ENCODE measurements at regions not wholly inside any gene's neighbourhood (a gene's known extent, or its start where the extent isn't known, plus 50 kb on each side); places are given as distances from the start of the nearest gene placed in this dataset.

DNA sequence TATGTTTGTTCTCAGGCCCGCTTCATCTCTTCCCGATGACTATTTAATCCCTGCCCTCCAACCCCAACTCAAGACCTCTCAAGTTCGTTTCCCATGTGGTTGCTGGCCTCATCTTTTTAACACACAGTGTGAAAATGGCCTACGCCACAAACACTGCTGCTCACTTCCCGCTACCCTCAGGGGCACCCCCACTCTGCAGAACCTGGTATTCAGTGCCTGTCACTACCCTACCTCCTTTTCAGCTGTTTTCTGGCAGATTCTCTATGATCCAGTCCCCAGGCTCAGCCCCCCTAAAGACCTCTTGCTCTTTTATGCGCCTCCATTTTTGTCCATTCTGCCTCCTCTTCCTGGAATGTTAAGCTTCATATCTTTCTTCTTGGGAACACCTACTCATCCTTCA is 152.6 kb upstream of the C1orf174 start:
- Histone ChIP-seq H3K27ac (ENCODE audit: low read depth) (no peak overlapping the region), H3K36me3 (ENCODE audit: insufficient read depth) (no peaks in the 10 kb centered on the region), H3K4me3 (ENCODE audit: low read depth, low read length) (no peak overlapping the region), H3K4me1 (ENCODE audit: insufficient read depth) (no peaks in the 10 kb centered on the region)
- 76% methylated on average over 6 of the region's 6 CpGs for WGBS
- DNase-seq (ENCODE audit: extremely low spot score) = no peak

DNA sequence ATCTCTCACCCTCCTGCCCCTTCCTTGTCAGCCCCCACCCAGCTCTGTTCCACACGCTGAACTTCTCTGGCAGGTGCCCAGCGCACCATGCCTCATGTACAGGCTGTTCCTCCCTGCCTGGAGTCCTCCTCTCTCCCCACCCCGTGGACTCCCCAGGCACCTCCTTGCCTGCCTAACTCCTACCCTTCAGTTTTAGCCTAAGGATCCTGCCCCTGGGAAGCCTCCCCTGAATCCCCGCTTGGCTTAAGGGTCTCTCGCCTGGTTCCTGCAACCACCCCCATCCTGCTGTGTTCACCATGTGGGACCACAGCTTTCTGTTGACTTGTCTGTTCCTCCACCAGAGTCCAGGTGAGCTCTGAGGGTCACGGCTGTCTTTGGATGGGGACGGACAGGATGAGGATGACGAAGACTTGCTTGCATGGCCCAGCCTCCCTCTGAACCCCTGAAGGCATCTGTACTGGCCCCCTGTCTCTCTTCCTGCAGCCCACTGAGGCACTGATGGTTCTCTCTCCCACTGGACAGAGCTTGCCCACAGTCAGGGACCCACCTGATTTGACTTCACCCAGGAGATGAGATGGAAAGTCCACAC is 153.2 kb upstream of the C1orf174 start:
- no peak overlapping the region for H3K4me3 ChIP-seq (ENCODE audit: low read depth, low read length)
- no peaks in the 10 kb centered on the region for H3K4me1 ChIP-seq (ENCODE audit: insufficient read depth)
- 88% methylated on average over 8 of the region's 8 CpGs for WGBS
- H3K36me3 ChIP-seq (ENCODE audit: insufficient read depth) = no peaks in the 10 kb centered on the region
- DNase-seq (ENCODE audit: extremely low spot score) = no peak
- H3K27ac ChIP-seq (ENCODE audit: low read depth) = no peak overlapping the region

DNA sequence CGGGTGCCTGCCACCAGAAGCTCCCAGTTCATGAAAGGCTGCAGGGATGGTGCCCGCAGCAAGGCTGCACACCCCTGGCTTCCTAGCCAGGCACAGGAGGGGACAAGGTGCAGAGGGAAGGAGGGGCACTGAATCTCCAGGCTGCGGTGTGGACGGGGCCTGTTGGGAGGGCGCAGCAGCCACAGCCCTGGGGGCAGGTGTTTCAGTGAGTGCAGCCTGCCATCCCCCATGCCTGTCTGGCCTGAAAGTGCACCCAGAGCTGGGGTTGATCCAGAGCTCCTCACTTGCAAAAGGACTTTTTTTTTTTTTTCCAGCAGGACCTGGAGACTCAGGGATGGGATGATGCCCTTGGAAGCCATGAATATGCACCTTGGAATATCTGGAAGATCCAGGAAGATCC is 153.7 kb upstream of the C1orf174 start:
- WGBS = 85% methylated on average over 5 of the region's 5 CpGs
- Histone ChIP-seq H3K27ac (ENCODE audit: low read depth) (no peak overlapping the region), H3K36me3 (ENCODE audit: insufficient read depth) (no peaks in the 10 kb centered on the region), H3K4me1 (ENCODE audit: insufficient read depth) (no peaks in the 10 kb centered on the region), H3K4me3 (ENCODE audit: low read depth, low read length) (no peak overlapping the region)
- DNase-seq (ENCODE audit: extremely low spot score) = no peak

DNA sequence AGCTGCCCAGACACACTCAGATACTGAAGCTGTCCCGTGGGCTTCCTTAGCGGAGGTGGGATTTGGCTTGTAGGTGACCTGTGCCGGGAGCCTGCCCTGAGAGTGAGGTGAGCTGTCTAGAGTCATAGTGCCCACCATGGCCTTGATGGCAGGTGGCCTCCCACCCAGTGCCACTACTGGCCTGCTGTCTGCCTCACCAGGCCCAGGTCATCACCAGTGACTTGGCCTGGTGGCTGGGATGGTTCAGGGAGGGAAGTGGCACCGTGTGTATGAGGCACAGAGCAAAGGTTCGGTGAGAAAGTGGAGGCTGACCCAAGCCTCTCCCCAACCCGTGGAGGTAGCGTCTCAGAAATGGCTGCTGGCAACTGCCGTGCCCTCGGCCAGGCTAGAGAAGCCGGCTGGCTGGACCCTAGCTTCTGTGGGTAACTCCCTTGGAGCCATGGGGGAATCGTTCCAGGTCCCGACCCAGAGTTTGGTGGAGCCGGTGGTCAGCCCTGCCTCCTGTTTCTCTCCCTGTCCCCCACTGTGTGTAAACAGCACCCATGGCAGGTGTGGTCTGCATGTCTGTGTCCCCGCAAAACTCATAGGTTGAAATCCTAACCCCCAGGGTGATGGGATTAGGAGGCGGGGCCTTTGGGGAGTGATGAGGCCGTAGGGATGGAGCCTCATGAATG is 155.4 kb upstream of the C1orf174 start:
- DNase-seq (ENCODE audit: extremely low spot score) = no peak
- Histone ChIP-seq H3K4me3 (ENCODE audit: low read depth, low read length) (no peak overlapping the region), H3K36me3 (ENCODE audit: insufficient read depth) (no peaks in the 10 kb centered on the region), H3K27ac (ENCODE audit: low read depth) (no peak overlapping the region), H3K4me1 (ENCODE audit: insufficient read depth) (no peaks in the 10 kb centered on the region)
- 81% methylated on average over 16 of the region's 16 CpGs for WGBS

DNA sequence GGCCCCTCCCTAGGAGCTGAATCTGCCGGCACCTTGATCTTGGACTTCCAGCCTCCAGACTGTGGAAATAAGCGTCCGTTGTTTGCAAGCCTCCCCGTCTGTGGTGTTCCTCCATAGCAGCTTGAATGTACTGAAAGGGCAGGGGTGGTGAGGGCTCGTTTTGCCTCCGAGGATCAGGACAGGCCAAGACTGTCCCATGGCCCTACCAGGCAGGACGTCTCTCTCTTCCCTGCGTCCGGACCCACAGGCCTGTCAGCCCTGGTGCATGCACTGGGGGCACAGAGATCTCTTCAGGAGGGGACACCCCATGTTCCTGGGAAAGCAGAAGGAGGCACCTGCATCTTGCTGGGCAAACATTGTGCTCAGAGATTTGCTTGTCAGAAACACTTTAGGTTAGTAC is 156.3 kb upstream of the C1orf174 start:
- DNase-seq (ENCODE audit: extremely low spot score) = no peak
- WGBS = 87% methylated on average over 9 of the region's 9 CpGs
- H3K27ac ChIP-seq (ENCODE audit: low read depth) = no peak overlapping the region
- H3K36me3 ChIP-seq (ENCODE audit: insufficient read depth) = no peaks in the 10 kb centered on the region
- H3K4me1 ChIP-seq (ENCODE audit: insufficient read depth) = no peaks in the 10 kb centered on the region
- no peak overlapping the region for H3K4me3 ChIP-seq (ENCODE audit: low read depth, low read length)

DNA sequence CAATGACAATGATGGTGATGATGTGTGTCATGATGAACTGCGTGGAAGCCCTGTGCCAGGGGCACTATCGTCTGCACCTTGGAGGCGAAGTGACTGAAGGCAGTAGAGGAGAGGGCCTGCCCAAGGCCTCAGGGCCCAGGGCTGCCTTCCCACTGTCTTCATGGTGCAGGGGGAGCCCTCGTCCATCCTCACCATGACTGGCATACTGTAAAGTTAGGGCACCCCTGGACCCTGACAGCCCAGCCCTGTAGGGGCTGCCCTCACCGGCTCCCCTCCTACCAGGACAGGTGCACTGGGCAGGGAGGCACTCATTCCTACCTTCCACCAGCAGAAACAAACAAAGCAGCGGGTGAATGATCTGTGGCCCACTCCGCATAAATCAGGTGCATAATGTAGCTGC is 156.9 kb upstream of the C1orf174 start:
- no peaks in the 10 kb centered on the region for H3K4me1 ChIP-seq (ENCODE audit: insufficient read depth)
- H3K27ac ChIP-seq (ENCODE audit: low read depth) = no peak overlapping the region
- H3K4me3 ChIP-seq (ENCODE audit: low read depth, low read length) = no peak overlapping the region
- 85% methylated on average over 7 of the region's 7 CpGs for WGBS
- no peaks in the 10 kb centered on the region for H3K36me3 ChIP-seq (ENCODE audit: insufficient read depth)
- no peak for DNase-seq (ENCODE audit: extremely low spot score)

DNA sequence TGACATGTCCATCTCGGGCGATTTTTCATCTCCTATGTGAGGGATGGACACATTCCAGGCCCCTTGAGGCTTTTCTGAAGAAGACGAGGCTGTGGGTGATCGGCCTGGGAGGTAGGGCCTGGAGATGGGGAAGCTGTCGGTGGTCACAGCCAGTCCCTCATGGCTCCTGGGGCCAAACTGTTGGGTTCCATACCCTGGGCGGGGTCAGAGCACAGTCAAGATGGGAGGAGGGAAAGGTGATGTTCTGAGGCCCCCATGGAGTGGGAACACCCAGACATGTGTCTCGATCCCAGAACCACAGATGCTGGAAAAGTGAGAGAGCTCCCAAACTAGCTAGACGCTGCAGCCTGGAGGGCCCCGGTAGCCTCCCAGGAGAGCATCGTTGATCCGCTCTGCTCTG is 157.5 kb upstream of the C1orf174 start:
- no peak overlapping the region for H3K4me3 ChIP-seq (ENCODE audit: low read depth, low read length)
- no peaks in the 10 kb centered on the region for H3K36me3 ChIP-seq (ENCODE audit: insufficient read depth)
- H3K4me1 ChIP-seq (ENCODE audit: insufficient read depth) = no peaks in the 10 kb centered on the region
- H3K27ac ChIP-seq (ENCODE audit: low read depth) = no peak overlapping the region
- DNase-seq (ENCODE audit: extremely low spot score) = no peak
- WGBS = 87% methylated on average over 11 of the region's 11 CpGs

DNA sequence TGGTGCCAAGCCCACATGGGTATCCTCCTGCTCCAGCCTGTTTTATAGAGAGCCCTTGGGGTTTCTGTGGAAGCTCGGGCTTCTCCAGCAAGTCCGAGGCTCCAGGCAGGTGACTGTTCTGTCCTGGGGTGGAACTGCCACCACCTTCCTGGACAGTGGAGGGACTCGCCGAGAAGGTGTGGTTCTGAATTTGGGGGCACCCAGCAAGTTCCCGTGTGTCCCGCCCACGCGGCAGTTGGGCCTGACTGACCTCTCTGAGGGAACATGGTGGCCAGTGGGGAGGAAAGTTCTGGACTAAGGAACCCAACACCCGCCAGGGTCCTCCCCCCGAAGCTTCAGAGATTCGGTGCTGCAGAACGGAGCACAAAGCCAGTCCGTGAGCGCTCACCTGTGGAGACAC is 158.1 kb upstream of the C1orf174 start:
- H3K4me3 ChIP-seq (ENCODE audit: low read depth, low read length) = no peak overlapping the region
- H3K36me3 ChIP-seq (ENCODE audit: insufficient read depth) = no peaks in the 10 kb centered on the region
- no peak for DNase-seq (ENCODE audit: extremely low spot score)
- 93% methylated on average over 14 of the region's 14 CpGs for WGBS
- no peak overlapping the region for H3K27ac ChIP-seq (ENCODE audit: low read depth)
- H3K4me1 ChIP-seq (ENCODE audit: insufficient read depth) = no peaks in the 10 kb centered on the region

DNA sequence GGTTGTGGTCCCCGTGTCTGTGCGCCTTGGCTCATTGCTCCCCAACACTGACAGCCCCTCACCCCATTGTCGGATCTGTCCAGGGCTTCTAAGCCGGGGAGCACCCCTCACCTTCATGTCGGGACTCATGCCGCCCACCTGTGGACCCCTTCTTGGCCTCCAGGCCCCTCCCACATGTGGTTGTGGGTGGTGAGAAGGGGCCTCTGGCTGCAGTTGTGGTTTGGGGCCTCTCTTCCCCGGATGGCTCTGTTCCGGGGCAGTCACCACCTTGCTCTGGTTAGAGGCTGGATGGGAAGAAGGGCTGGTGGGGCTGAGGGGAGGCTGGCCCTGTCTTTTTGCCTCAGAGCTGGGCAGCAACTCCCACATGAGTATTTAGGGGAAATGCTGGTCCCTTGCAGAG is 158.6 kb upstream of the C1orf174 start:
- no peak for DNase-seq (ENCODE audit: extremely low spot score)
- H3K27ac ChIP-seq (ENCODE audit: low read depth) = no peak overlapping the region
- H3K4me1 ChIP-seq (ENCODE audit: insufficient read depth) = no peaks in the 10 kb centered on the region
- no peak overlapping the region for H3K4me3 ChIP-seq (ENCODE audit: low read depth, low read length)
- 86% methylated on average over 8 of the region's 8 CpGs for WGBS
- no peaks in the 10 kb centered on the region for H3K36me3 ChIP-seq (ENCODE audit: insufficient read depth)

DNA sequence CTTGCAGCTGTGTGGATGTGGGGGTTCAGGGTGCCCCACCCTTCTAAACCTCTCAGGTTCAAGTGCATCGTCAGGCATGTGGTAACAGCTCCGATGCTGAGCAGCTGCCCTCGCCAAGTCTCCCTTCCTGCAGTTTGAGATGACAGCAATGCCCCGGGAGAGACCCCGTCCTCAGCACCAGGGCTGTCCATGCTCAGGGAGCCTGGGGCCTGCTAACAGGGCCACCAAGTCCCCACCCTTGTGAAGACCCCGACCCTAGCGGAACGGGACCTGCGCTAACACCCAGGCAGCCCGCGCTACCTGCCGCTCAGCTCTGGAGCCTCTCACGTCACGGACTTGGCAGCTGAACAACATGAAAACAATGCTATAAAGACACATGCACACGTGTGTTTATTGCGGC is 159.2 kb upstream of the C1orf174 start:
- H3K27ac ChIP-seq (ENCODE audit: low read depth) = no peak overlapping the region
- 80% methylated on average over 16 of the region's 16 CpGs for WGBS
- H3K36me3 ChIP-seq (ENCODE audit: insufficient read depth) = no peaks in the 10 kb centered on the region
- no peak overlapping the region for H3K4me3 ChIP-seq (ENCODE audit: low read depth, low read length)
- DNase-seq (ENCODE audit: extremely low spot score) = no peak
- no peaks in the 10 kb centered on the region for H3K4me1 ChIP-seq (ENCODE audit: insufficient read depth)

DNA sequence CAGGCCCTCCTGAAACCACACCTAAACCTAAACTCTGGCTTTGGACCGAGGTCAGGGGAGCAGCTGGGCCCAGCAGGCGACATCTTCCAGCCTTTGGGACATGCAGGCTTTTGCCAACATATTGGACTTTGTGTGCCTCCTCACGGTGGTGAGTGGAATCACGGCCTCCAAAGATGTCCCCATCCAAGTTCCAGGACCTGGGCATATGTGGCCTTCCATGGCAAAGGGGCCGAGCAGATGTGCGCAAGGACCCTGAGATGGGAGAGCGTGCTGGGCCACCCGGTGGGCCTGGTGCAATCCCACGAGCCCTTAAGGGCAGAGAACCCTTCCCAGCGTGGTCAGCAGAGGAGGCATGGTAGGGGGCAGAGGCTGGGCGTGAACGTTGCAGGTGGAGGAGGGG is 160.8 kb upstream of the C1orf174 start:
- no peak for DNase-seq (ENCODE audit: extremely low spot score)
- H3K27ac ChIP-seq (ENCODE audit: low read depth) = no peak overlapping the region
- 63% methylated on average over 12 of the region's 12 CpGs for WGBS
- H3K36me3 ChIP-seq (ENCODE audit: insufficient read depth) = no peaks in the 10 kb centered on the region
- no peaks in the 10 kb centered on the region for H3K4me1 ChIP-seq (ENCODE audit: insufficient read depth)
- no peak overlapping the region for H3K4me3 ChIP-seq (ENCODE audit: low read depth, low read length)

DNA sequence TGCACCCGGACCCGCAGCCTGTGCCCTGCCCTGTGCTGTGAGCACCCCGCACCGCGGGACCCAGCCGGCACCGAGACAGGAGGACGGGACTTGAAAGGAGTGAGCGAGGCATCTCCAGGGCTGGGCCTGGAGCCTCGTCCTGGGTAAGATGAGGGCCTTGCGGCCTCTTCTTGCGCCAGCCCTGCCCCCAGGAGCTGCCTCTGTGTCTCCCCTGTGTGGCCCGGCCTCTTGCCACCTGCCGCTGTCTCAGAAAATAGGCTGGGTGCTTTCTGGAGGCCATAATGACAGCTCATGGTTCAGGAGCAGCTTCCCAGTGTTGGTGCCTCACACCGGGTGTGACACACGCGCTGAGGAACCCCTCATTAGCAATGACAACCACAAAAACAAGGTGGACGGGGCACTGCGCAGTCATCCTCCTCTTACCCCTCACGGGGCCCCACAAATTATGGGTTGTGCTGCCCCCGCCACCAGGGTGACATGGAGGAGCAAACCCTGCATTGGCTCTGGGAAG is 161.5 kb upstream of the C1orf174 start:
- H3K36me3 ChIP-seq (ENCODE audit: insufficient read depth) = no peaks in the 10 kb centered on the region
- 82% methylated on average over 21 of the region's 21 CpGs for WGBS

DNA sequence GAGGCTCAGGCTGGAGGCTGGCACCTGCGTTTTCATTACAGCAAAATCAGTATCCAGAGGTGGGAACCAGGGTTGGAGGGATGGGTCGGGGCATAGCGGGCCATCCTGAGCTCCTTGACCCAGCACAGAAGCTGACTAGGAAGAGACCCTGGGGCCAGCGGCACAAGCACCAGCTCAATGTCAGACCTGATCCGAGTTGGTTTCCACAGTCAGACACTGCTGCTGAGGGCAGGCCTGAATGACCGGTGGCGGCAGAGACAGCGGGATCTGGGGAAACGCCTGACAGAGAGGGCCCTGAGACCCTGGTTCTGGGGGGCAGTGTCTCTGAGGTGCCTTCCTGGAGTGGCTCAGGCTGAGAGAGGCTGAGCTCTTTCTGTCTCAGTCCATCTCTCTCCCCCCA is 162.0 kb upstream of the C1orf174 start:
- WGBS = 86% methylated on average over 9 of the region's 9 CpGs

More for the DNA sequence above, 161.5 kb upstream of the C1orf174 start:
- no peak for DNase-seq (ENCODE audit: extremely low spot score)
- no peaks in the 10 kb centered on the region for H3K4me1 ChIP-seq (ENCODE audit: insufficient read depth)
- no peak overlapping the region for H3K4me3 ChIP-seq (ENCODE audit: low read depth, low read length)
- no peak overlapping the region for H3K27ac ChIP-seq (ENCODE audit: low read depth)

DNA sequence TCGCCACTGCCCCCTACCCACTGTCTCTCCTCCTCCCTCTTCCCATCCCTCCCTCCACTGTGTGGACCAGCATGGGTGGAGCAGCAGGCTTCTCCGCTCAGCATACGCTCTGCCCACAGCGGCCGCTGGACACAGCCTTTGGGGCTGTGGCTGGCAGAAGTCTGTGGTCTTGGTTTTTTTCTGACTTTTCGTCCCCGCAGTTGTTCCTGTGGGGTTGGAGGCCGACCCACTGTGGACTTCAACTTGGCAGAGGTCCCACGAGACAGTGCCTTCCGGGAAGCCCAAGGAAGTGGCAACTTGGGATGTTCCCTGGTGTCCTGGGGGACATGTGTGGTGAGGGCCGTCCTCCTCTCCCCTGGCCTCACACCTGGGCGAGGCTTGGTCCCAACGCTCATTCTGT is 162.5 kb upstream of the C1orf174 start:
- Histone ChIP-seq H3K36me3 (ENCODE audit: insufficient read depth) (no peaks in the 10 kb centered on the region), H3K4me1 (ENCODE audit: insufficient read depth) (no peaks in the 10 kb centered on the region), H3K4me3 (ENCODE audit: low read depth, low read length) (no peak overlapping the region), H3K27ac (ENCODE audit: low read depth) (no peak overlapping the region)
- no peak for DNase-seq (ENCODE audit: extremely low spot score)
- 66% methylated on average over 13 of the region's 13 CpGs for WGBS

More for the DNA sequence above, 162.0 kb upstream of the C1orf174 start:
- H3K4me3 ChIP-seq (ENCODE audit: low read depth, low read length) = no peak overlapping the region
- no peak overlapping the region for H3K27ac ChIP-seq (ENCODE audit: low read depth)
- DNase-seq (ENCODE audit: extremely low spot score) = no peak
- H3K36me3 ChIP-seq (ENCODE audit: insufficient read depth) = no peaks in the 10 kb centered on the region
- H3K4me1 ChIP-seq (ENCODE audit: insufficient read depth) = no peaks in the 10 kb centered on the region

Data from urinary bladder (tissue), 3 donors.